ENCODE measurements at regions not wholly inside any gene's neighbourhood (a gene's known extent, or its start where the extent isn't known, plus 50 kb on each side); places are given as distances from the start of the nearest gene placed in this dataset.

DNA sequence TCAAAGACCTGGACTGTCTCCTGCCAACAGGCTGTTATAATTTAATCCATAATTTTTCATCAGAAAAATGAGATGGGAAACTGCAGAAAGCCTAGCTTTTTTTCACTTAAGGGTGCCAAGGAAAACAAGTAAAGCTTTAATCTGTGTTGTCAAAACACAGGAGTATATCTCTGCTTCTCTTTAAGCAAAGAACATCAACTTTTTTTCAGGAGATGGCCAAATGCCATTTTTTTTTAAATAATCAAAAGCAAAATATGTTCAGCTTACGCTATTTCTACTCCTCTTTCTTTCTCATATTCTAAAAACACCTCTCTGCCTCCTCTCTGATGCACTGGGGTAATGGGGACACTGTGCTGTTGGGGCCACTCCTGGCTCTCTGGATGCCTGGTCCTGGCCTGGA lies 73.1 kb upstream of the NXPH2 start:
- no peak overlapping the region for H3K4me3 ChIP-seq (ENCODE audit: low read depth, low read length)
- TF ChIP-seq, protein P1, sequence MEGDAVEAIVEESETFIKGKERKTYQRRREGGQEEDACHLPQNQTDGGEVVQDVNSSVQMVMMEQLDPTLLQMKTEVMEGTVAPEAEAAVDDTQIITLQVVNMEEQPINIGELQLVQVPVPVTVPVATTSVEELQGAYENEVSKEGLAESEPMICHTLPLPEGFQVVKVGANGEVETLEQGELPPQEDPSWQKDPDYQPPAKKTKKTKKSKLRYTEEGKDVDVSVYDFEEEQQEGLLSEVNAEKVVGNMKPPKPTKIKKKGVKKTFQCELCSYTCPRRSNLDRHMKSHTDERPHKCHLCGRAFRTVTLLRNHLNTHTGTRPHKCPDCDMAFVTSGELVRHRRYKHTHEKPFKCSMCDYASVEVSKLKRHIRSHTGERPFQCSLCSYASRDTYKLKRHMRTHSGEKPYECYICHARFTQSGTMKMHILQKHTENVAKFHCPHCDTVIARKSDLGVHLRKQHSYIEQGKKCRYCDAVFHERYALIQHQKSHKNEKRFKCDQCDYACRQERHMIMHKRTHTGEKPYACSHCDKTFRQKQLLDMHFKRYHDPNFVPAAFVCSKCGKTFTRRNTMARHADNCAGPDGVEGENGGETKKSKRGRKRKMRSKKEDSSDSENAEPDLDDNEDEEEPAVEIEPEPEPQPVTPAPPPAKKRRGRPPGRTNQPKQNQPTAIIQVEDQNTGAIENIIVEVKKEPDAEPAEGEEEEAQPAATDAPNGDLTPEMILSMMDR (IDR thresholded peaks at IDR 0.05; ENCODE audit: insufficient read depth, low read length, missing control alignments), result no peak
- ChIA-PET CTCF (no interaction called here), POLR2A (no interaction called here)
- DNase-seq (ENCODE audit: low read depth, low spot score), result no peak

DNA sequence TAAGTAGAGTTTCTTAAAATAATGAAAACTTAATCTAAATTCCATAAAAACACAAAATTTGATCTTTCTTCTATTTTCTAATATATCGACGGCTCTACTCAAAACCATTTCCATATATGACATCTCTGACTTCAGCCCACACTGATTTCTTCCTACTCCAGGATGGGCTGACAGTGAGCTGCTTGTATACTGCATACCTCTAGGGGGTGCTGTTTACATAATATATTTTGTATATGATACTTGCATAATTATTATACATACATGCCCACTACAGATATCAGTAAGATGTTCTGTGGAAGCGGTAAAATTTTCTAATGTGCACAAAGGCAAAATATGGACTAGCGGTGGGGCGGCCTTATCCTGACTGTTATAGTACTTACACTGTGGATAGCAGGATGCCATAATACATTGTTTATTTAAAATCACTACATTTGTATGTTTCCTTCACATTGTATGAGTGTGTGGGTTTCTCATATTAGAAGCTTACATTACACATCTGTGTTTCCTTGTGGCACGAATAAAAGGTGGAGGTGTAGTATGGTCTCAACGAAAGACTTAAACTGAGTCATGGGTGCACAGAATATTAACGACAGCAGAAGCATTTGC lies 66.1 kb upstream of the NXPH2 start:
- no peak for DNase-seq (ENCODE audit: low read depth, low spot score)
- no peak overlapping the region for H3K4me3 ChIP-seq (ENCODE audit: low read depth, low read length)
- TF ChIP-seq, protein P1 (IDR thresholded peaks at IDR 0.05; ENCODE audit: insufficient read depth, low read length, missing control alignments), result peak; percentile 64
- CTCF ChIA-PET, result interaction anchor here (0.9 to 3.7 kb wide), 7 partner anchors 8 to 20 kb away, joined by 3 to 26 read pairs (median 4); no protein-coding TSS in a partner anchor
- POLR2A ChIA-PET, result no interaction called here

DNA sequence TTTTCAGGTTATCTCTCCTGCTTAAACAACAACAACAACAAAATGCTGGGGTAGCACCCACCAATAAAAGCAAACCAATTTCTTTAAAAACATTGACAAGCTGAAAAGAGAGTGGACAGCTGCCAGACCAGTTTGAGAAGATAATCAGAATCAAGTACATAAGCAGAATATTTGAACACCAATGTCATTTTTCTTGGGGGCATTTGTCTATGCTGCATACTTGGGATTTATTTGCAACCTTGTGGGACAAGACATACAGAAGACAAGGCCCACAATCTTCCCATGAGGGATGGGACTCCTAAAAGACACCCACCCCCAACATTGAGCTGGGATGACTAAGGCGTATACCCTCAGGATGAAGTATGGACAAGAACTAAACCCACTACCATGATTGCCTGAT lies 62.2 kb upstream of the NXPH2 start:
- no peak overlapping the region for H3K4me3 ChIP-seq (ENCODE audit: low read depth, low read length)
- ChIA-PET CTCF (interaction anchor here (1.1 kb wide), 1 partner anchor 10 kb away, joined by 3 read pairs; no protein-coding TSS in a partner anchor), POLR2A (no interaction called here)
- TF ChIP-seq, protein P1 (IDR thresholded peaks at IDR 0.05; ENCODE audit: insufficient read depth, low read length, missing control alignments), result no peak
- no peak for DNase-seq (ENCODE audit: low read depth, low spot score)

DNA sequence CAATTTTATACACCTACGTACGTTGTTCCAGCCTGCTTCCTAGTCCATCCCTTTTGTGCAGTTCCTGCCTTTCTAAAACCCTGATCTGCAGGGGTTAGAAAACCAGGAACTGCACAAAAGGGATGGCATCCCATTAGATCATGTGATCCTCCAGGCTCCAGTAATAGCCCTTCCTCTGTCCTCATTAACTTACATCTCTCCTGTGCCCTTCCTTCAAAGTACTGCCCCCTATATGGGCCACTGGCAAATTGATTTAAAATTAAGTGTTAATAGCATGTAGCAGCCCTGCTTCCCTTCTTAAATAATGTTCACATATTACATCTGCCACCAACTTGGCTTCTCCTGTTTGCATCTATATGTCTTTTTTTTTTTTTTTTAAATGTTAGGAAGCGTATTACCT lies 61.3 kb upstream of the NXPH2 start:
- TF ChIP-seq, protein P1 (IDR thresholded peaks at IDR 0.05; ENCODE audit: insufficient read depth, low read length, missing control alignments), result no peak
- CTCF ChIA-PET, result no interaction called here
- POLR2A ChIA-PET, result no interaction called here

DNA sequence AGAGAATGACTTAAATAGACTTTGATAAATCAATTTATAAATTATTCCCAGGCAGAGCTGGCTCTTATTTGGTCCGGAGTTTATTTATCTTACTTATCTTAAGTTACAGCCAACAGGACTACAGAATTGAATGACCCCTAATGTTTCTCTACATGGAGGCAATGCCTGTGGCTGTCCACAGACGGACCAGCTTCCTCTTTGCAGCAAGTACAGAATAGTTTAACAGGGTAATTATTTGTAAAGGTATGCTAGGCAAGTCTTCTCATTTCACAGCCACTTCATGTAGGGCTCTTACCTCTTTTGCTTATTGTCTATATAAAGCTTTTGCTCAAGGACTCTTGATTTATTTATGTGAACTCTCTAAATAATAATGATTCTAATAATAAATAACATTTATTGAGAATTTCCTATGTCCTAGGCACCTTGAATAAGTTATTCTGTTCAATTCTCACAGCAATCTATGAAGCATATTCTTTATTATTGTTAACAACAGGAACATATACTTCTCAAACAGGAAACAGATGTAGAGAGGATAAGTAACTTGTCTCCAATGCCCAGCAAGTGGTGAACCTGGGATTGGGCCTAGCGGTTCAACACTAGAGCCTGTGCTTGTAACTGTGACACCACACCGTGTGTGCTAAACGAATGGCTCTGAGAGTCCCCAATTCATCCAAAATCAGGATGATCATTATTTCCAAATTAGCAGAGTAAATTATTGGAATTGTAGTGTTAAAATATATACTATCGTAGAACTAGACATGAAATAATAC lies 58.8 kb upstream of the NXPH2 start:
- POLR2A ChIA-PET, result no interaction called here
- TF ChIP-seq, protein P1 (IDR thresholded peaks at IDR 0.05; ENCODE audit: insufficient read depth, low read length, missing control alignments), result no peak
- CTCF ChIA-PET, result interaction anchor here (2.1 kb wide), 1 partner anchor 12 kb away, joined by 4 read pairs; no protein-coding TSS in a partner anchor
- DNase-seq (ENCODE audit: low read depth, low spot score), result no peak
- no peak overlapping the region for H3K4me3 ChIP-seq (ENCODE audit: low read depth, low read length)

More for the DNA sequence above, 61.3 kb upstream of the NXPH2 start:
- DNase-seq (ENCODE audit: low read depth, low spot score), result no peak
- no peak overlapping the region for H3K4me3 ChIP-seq (ENCODE audit: low read depth, low read length)

DNA sequence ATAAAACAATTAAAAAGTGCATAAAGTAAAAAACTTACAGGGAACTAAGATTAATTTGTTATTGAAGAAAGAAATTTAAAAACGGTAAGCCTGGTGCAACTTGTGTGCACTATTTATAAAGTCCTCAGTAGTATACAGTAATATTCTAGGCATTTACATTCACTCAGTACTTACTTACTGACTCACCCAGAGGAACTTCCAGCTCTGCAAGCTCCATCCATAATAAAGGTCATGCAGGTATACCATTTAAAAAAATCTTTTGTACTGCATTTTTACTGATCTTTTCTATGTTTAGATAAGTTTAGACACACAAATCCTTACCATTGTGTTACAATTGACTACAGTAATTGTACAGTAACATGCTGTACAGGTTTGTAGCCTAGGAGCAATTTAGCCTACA lies 51.5 kb upstream of the NXPH2 start:
- POLR2A ChIA-PET, result no interaction called here
- CTCF ChIA-PET, result interaction anchor here (1.5 kb wide), 1 partner anchor 921 kb away, joined by 4 read pairs; no protein-coding TSS in a partner anchor

More for the DNA sequence above, 51.5 kb upstream of the NXPH2 start:
- TF ChIP-seq, protein P1 (IDR thresholded peaks at IDR 0.05; ENCODE audit: insufficient read depth, low read length, missing control alignments), result no peak
- H3K4me3 ChIP-seq (ENCODE audit: low read depth, low read length), result no peak overlapping the region
- no peak for DNase-seq (ENCODE audit: low read depth, low spot score)

All from AG04449 (cell line).